Heart right ventricle (tissue), 16 donors: ENCODE measurements at regions not wholly inside any gene's neighbourhood (a gene's known extent, or its start where the extent isn't known, plus 50 kb on each side); places are given as distances from the start of the nearest gene placed in this dataset.

ENCODE experiments used
- ATAC-seq, 8 donors: fragments of 200-7000 bp; cut with Tn5 transposase; one replicate each; pipeline ENCODE4 v1.9.1; 2020; ENCODE audit warnings: mild to moderate bottlenecking in 8 of 8, moderate library complexity in 8 of 8, moderate number of reproducible peaks in 1 of 8
- DNase-seq, 2 donors: peaks; one replicate each; pipeline ENCODE4 v3.0.0-alpha.2; 2020
- H3K27ac ChIP-seq, 10 donors: fragments of 200-600 bp; sonication (generic) in 2 of 10; one replicate each; pipeline versions ENCODE4 v1.5.0 to v1.8.0; 2020 to 2022; ENCODE audit warnings: mild to moderate bottlenecking in 3 of 10
- H3K27me3 ChIP-seq, 7 donors: fragments of 200-600 bp; one replicate each; pipeline ENCODE4 v1.8.0; 2021 to 2022; ENCODE audit warnings: mild to moderate bottlenecking in 2 of 7
- H3K36me3 ChIP-seq, 9 donors: fragments of 200-600 bp; sonication (generic) in 1 of 9; one replicate each; pipeline versions ENCODE4 v1.5.0 to v1.8.0; 2020 to 2022; ENCODE audit warnings: mild to moderate bottlenecking in 2 of 9
- H3K4me1 ChIP-seq, 9 donors: fragments of 200-600 bp; sonication (generic) in 1 of 9; one replicate each; pipeline versions ENCODE4 v1.5.0 to v1.8.0; 2020 to 2022; ENCODE audit warnings: mild to moderate bottlenecking in 4 of 9
- H3K4me3 ChIP-seq, 10 donors: fragments of 200-600 bp; sonication (generic) in 2 of 10; one replicate each; pipeline versions ENCODE4 v1.5.0 to v1.8.0; 2020 to 2022; ENCODE audit warnings: mild to moderate bottlenecking in 7 of 10, moderate library complexity in 2 of 10
- H3K9me3 ChIP-seq, 11 donors: fragments of 200-600 bp in 10 of 11; sonication (generic) in 2 of 11; one replicate each; pipeline versions ENCODE4 v1.5.0 to v1.8.0; 2013 to 2022; ENCODE audit warnings: mild to moderate bottlenecking in 2 of 11, control low read depth in 1 of 11, moderate library complexity in 1 of 11
- WGBS, 2 donors: extraction: QIAGEN DNeasy Blood & Tissue Kit; methylation state at CpG; one replicate each; pipeline ENCODE4 v1.1.7; 2013; ENCODE audit warnings: inconsistent platforms in 1 of 2; 5-methylcytosine and 5-hydroxymethylcytosine counted together
- intact Hi-C, 10 donors: fragments of 100-400 bp; cut with DNase I; formaldehyde crosslinking; loops; one replicate each; pipeline versions ENCODE4 v1.11.1 to v1.14.2; 2022
- TF ChIP-seq, protein P1 (sequence below), 9 donors: fragments of 200-600 bp; sonication (generic) in 2 of 9; IDR thresholded peaks; one replicate each; pipeline versions ENCODE4 v1.5.0 to v1.8.0; 2021 to 2022; ENCODE audit warnings: antibody characterized with exemption in 9 of 9, mild to moderate bottlenecking in 5 of 9, moderate library complexity in 1 of 9
- donor health status: Arrhythmogenic right ventricular cardiomyopathy.
- donor health status: ischemic (EF 13 %, LVEDD 7.1; RV severe dilation, severe dysfunction).
- donor health status: healthy with polysubstance abuse.
- donor health status: DM: no; HTN: yes; CAD: no.
- donor health status: DM: no; HTN: no; CAD: no.
- donor health status: ischemic (EF 25% LVEDD 6.9; RV normal size, moderate dysfunction).
- donor health status: ischemic (EF 25% LVEDD 5.7; RV mildly dilated, moderate dysfunction).
- donor health status: healthy.
- donor health status: DM: yes; HTN: yes; CAD: no.
- donor health status: Ischemic cardiomyopathy.
- donor health status: ischemic (EF 35%, LVEDD 5.7; RV mildly dilated, moderate dysfunction).
- donor health status: nonischemic (EF 11% LVEDD 7.7; RV severe dilation, severe dysfunction).
- donor health status: DM: yes; HTN: yes; CAD: no.
- donor health status: PGD.
- donor health status: ischemic (EF 29% LVEDD 5.4; RV normal size, mild dysfunction).
- donor health status: nonischemic (EF 23%, LVEDD 6.1; RV moderate dilation, normal function).

DNA sequence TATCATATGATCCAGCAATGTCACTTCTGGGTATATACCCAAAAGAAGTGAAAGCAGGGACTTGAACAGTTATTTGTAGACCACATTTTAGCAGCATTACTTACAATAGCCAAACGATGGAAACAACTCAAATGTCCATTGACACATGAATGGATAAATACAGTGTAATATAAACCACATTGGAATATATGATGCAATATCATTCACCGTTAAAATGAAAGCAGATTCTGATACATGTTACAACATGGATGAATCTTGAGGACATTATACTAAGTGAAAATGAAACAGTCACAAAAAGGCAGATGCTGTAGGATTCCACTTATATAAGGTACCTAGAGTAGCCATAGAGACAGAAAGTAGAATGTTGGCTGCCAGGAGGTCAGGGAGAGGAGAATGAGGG is 130.5 kb upstream of the SMAD1 start:
- ATAC-seq: no peak
- Histone ChIP-seq H3K36me3 (no peaks in the 10 kb centered on the region), H3K27ac (no peak overlapping the region), H3K9me3 (peaks cover 0 to 6% (median 0%) of the 10 kb centered on the region in 11 donors), H3K4me3 (no peak overlapping the region), H3K4me1 (peaks cover 0 to 5% (median 0%) of the 10 kb centered on the region in 9 donors), H3K27me3 (no peaks in the 10 kb centered on the region)
- intact Hi-C loops: no loop called here
- TF ChIP-seq, protein P1, sequence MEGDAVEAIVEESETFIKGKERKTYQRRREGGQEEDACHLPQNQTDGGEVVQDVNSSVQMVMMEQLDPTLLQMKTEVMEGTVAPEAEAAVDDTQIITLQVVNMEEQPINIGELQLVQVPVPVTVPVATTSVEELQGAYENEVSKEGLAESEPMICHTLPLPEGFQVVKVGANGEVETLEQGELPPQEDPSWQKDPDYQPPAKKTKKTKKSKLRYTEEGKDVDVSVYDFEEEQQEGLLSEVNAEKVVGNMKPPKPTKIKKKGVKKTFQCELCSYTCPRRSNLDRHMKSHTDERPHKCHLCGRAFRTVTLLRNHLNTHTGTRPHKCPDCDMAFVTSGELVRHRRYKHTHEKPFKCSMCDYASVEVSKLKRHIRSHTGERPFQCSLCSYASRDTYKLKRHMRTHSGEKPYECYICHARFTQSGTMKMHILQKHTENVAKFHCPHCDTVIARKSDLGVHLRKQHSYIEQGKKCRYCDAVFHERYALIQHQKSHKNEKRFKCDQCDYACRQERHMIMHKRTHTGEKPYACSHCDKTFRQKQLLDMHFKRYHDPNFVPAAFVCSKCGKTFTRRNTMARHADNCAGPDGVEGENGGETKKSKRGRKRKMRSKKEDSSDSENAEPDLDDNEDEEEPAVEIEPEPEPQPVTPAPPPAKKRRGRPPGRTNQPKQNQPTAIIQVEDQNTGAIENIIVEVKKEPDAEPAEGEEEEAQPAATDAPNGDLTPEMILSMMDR (IDR thresholded peaks at IDR 0.05): no peak
- no peak for DNase-seq
- WGBS, 2 donors: 87 to 88% methylated on average over 2 of the region's 2 CpGs

DNA sequence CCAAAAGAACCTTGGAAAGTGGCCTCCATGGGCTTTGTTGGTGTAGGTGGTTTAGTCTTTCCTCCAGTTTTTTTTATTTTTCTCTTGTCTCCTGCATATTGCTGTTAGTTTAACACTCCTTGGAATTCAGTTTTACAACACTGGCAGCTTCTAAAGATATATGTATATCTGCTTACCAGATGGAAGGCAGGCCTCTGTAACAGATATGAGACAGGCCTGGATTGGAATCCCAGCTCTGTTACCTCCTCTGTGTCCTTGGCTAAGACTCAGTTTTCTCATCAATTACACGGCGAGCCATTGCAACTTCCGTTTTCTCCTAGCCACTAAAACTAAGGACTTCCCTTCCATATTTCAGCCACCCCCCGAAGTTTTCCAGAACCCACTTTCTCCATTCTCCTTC is 133.4 kb upstream of the SMAD1 start:
- ATAC-seq (no peak), DNase-seq (no peak)
- H3K4me3 ChIP-seq: no peak overlapping the region
- no peak overlapping the region for H3K27ac ChIP-seq
- H3K4me1 ChIP-seq: peaks cover 0 to 12% (median 0%) of the 10 kb centered on the region in 9 donors
- H3K36me3 ChIP-seq: no peaks in the 10 kb centered on the region
- no peaks in the 10 kb centered on the region for H3K27me3 ChIP-seq
- 84 to 89% methylated on average over 4 of the region's 4 CpGs for WGBS, 2 donors
- intact Hi-C loops: loop anchor here in 1 of 10 donors (5.0 kb wide), 1 partner anchor 49 kb away; no protein-coding TSS in a partner anchor
- TF ChIP-seq, protein P1 (IDR thresholded peaks at IDR 0.05): no peak
- H3K9me3 ChIP-seq: no peaks in the 10 kb centered on the region

DNA sequence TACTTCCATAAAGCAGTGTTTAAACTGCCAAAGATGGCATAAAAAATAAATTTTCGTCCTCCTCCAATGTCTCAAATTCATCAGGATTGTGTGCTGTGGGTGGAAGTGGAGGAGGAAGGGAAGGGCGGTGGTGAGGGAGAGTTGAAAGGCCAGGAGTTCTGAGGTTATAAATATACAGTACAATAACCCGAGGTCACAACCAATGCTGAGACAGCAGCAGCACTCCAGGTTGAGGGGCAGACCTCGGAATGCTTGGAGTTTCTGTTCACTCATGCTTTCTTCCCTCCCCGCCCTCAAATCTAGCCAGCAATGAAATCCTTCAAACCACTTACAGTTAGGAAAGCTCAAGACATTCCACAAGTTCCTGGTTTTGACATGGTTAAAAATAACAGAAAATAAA is 134.0 kb upstream of the SMAD1 start:
- H3K27me3 ChIP-seq: no peaks in the 10 kb centered on the region
- intact Hi-C loops: loop anchor here in 1 of 10 donors (5.0 kb wide), 1 partner anchor 50 kb away; no protein-coding TSS in a partner anchor

DNA sequence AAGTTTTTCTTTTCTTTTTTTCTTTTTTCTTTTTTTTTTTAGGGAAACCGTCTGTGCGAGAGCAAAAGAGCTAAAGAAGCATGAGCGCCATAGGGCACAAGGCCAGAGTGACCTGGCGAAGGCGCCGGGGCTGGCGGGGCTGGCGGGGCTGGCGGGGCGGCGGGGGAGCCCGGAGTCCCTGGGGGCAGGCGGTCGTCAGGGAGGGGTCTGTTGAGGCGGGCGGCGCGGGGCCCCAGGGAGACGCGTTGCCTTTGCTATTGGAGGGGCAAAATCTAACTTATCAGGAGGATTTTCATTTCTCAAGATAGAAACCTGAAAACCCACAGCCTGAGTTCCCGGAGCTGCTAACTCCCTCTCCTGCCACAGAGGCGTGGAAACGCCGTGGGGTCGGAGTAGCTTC is 135.6 kb upstream of the SMAD1 start:
- 94 to 97% methylated on average over 25 of the region's 25 CpGs for WGBS, 2 donors
- intact Hi-C loops: loop anchor here in 1 of 10 donors (5.0 kb wide), 1 partner anchor 51 kb away; no protein-coding TSS in a partner anchor
- H3K4me3 ChIP-seq: no peak overlapping the region

More for the DNA sequence above, 134.0 kb upstream of the SMAD1 start:
- TF ChIP-seq, protein P1 (IDR thresholded peaks at IDR 0.05): no peak
- Histone ChIP-seq H3K36me3 (no peaks in the 10 kb centered on the region), H3K4me1 (peaks cover 0 to 18% (median 0%) of the 10 kb centered on the region in 9 donors), H3K4me3 (no peak overlapping the region), H3K9me3 (no peaks in the 10 kb centered on the region), H3K27ac (no peak overlapping the region)
- 42 to 47% methylated on average over 5 of the region's 5 CpGs for WGBS, 2 donors
- DNase-seq: no peak
- ATAC-seq: peak in 1 of 8 donors; percentile 58

More for the DNA sequence above, 135.6 kb upstream of the SMAD1 start:
- Histone ChIP-seq H3K27me3 (no peaks in the 10 kb centered on the region), H3K4me1 (peaks cover 0 to 21% (median 0%) of the 10 kb centered on the region in 9 donors), H3K27ac (no peak overlapping the region), H3K9me3 (no peaks in the 10 kb centered on the region), H3K36me3 (no peaks in the 10 kb centered on the region)
- TF ChIP-seq, protein P1 (IDR thresholded peaks at IDR 0.05): no peak
- DNase-seq: no peak
- no peak for ATAC-seq
